Loucy (cell line): ENCODE measurements at regions not wholly inside any gene's neighbourhood (a gene's known extent, or its start where the extent isn't known, plus 50 kb on each side); places are given as distances from the start of the nearest gene placed in this dataset.

ENCODE experiments used
- H2AFZ ChIP-seq: fragments of 200-600 bp; sonication (generic); 2 replicates; pipeline ENCODE4 v1.6.0; 2016; ENCODE audit warnings: antibody characterized with exemption, mild to moderate bottlenecking, low read length, moderate library complexity
- H3F3A ChIP-seq: fragments of 200-600 bp; 2 replicates; pipeline ENCODE4 v1.6.0; 2016; ENCODE audit warnings: antibody characterized with exemption, low read depth, mild to moderate bottlenecking
- H3K27me3 ChIP-seq: fragments of 200-600 bp; sonication (generic); 2 replicates; pipeline ENCODE4 v1.6.1; 2014; ENCODE audit warnings: low read length, mild to moderate bottlenecking; ENCODE audit not compliant: insufficient read depth, poor library complexity, severe bottlenecking
- H3K36me3 ChIP-seq: fragments of 200-600 bp; sonication (generic); 2 replicates; pipeline ENCODE4 v1.6.1; 2016; ENCODE audit warnings: low read length; ENCODE audit not compliant: insufficient read depth
- H3K4me1 ChIP-seq: fragments of 200-600 bp; sonication (generic); 2 replicates; pipeline ENCODE4 v1.5.1; 2014; ENCODE audit warnings: low read length, mild to moderate bottlenecking; ENCODE audit not compliant: insufficient read depth, poor library complexity, severe bottlenecking
- H3K4me2 ChIP-seq: fragments of 200-600 bp; sonication (generic); 2 replicates; pipeline ENCODE4 v1.6.0; 2014; ENCODE audit warnings: antibody characterized with exemption, low read length, low read depth, mild to moderate bottlenecking; ENCODE audit not compliant: poor library complexity, severe bottlenecking
- H3K4me3 ChIP-seq: fragments of 200-600 bp; sonication (generic); 2 replicates; pipeline ENCODE4 v1.5.1; 2014; ENCODE audit warnings: low read length, mild to moderate bottlenecking, mixed read lengths; ENCODE audit not compliant: poor library complexity, severe bottlenecking
- H3K79me2 ChIP-seq: fragments of 200-600 bp; sonication (generic); 2 replicates; pipeline ENCODE4 v1.6.1; 2014; ENCODE audit warnings: low read length; ENCODE audit not compliant: insufficient read depth
- H3K9ac ChIP-seq: fragments of 200-600 bp; sonication (generic); 2 replicates; pipeline ENCODE4 v1.6.0; 2014; ENCODE audit warnings: mild to moderate bottlenecking, low read depth, low read length, moderate library complexity; ENCODE audit not compliant: poor library complexity, severe bottlenecking
- H3K9me2 ChIP-seq: fragments of 200-600 bp; sonication (generic); replicated peaks from 2 replicates; pipeline ENCODE4 v1.6.1; 2016; ENCODE audit warnings: low read depth, low read length, mixed read lengths
- H3K9me3 ChIP-seq: fragments of 200-600 bp; sonication (generic); 2 replicates; pipeline ENCODE4 v1.6.1; 2014; ENCODE audit warnings: mild to moderate bottlenecking, antibody characterized with exemption, low read length, low read depth; ENCODE audit not compliant: insufficient read depth
- H4K20me1 ChIP-seq: fragments of 200-600 bp; sonication (generic); 2 replicates; pipeline ENCODE4 v1.6.0; 2014; ENCODE audit warnings: antibody characterized with exemption, low read length, mild to moderate bottlenecking; ENCODE audit not compliant: insufficient read depth, poor library complexity, severe bottlenecking
- CTCF ChIP-seq: fragments of 200-600 bp; sonication (generic); conservative IDR thresholded peaks from 2 replicates; pipeline ENCODE4 v1.5.1; 2014; ENCODE audit warnings: mild to moderate bottlenecking, antibody characterized with exemption, low read length
- EZH2phosphoT487 ChIP-seq: fragments of 200-600 bp; IDR thresholded peaks from 2 replicates; pipeline ENCODE4 v1.6.1; 2018; ENCODE audit warnings: antibody characterized with exemption, mild to moderate bottlenecking, moderate library complexity, borderline replicate concordance

- no peak overlapping the region for H3K9ac ChIP-seq
- TF ChIP-seq CTCF (no peak), EZH2phosphoT487 (no peak)
- no peaks in the 10 kb centered on the region for H3K79me2 ChIP-seq
- no peaks in the 10 kb centered on the region for H3K27me3 ChIP-seq
- H3K9me2 ChIP-seq, result no peaks in the 10 kb centered on the region
- H3K4me3 ChIP-seq, result no peak overlapping the region
- H3K4me2 ChIP-seq, result no peak overlapping the region
- H3K4me1 ChIP-seq, result no peaks in the 10 kb centered on the region
- H3F3A ChIP-seq, result no peaks in the 10 kb centered on the region
- no peaks in the 10 kb centered on the region for H3K36me3 ChIP-seq
- H4K20me1 ChIP-seq, result no peaks in the 10 kb centered on the region
- no peaks in the 10 kb centered on the region for H3K9me3 ChIP-seq
- no peak overlapping the region for H2AFZ ChIP-seq
Observed at GRCh38 chr14:96931751-96932150, 134.6 kb downstream of the VRK1 start.

GRCh38 chr14:96934638-96935330 is 137.6 kb downstream of the VRK1 start:
- H3K27me3 ChIP-seq, result no peaks in the 10 kb centered on the region
- TF ChIP-seq CTCF (no peak), EZH2phosphoT487 (no peak)
- H3K9me3 ChIP-seq, result no peaks in the 10 kb centered on the region
- no peaks in the 10 kb centered on the region for H3K79me2 ChIP-seq
- no peaks in the 10 kb centered on the region for H4K20me1 ChIP-seq
- H3K4me1 ChIP-seq, result no peaks in the 10 kb centered on the region
- H3K9me2 ChIP-seq, result no peaks in the 10 kb centered on the region
- H3K36me3 ChIP-seq, result no peaks in the 10 kb centered on the region
- H3K9ac ChIP-seq, result no peak overlapping the region
- H3F3A ChIP-seq, result no peaks in the 10 kb centered on the region
- H3K4me3 ChIP-seq, result no peak overlapping the region
- H3K4me2 ChIP-seq, result no peak overlapping the region
- H2AFZ ChIP-seq, result no peak overlapping the region

GRCh38 chr14:96938946-96939345 is 141.8 kb downstream of the VRK1 start:
- Histone ChIP-seq H3K27me3 (no peaks in the 10 kb centered on the region), H2AFZ (no peak overlapping the region), H3K4me1 (no peaks in the 10 kb centered on the region), H3F3A (no peaks in the 10 kb centered on the region), H3K4me3 (no peak overlapping the region), H3K9me2 (no peaks in the 10 kb centered on the region), H4K20me1 (no peaks in the 10 kb centered on the region), H3K9me3 (no peaks in the 10 kb centered on the region), H3K9ac (no peak overlapping the region), H3K79me2 (no peaks in the 10 kb centered on the region), H3K36me3 (no peaks in the 10 kb centered on the region), H3K4me2 (no peak overlapping the region)
- TF ChIP-seq EZH2phosphoT487 (no peak), CTCF (peak; percentile 41)
